Endometrium (tissue), 2 donors: ENCODE measurements at regions not wholly inside any gene's neighbourhood (a gene's known extent, or its start where the extent isn't known, plus 50 kb on each side); places are given as distances from the start of the nearest gene placed in this dataset.
A peak's percentile ranks its signal among the peaks of the same experiment; 100 is the strongest.
"Not testable (repeated sequence)": the region's sequence is repeated elsewhere in the genome, so short reads cannot be mapped to it uniquely, and the experiment has no call there.

Source experiments
- FAIRE-seq: peaks from 2 replicates; lab custom pipeline; 2012; peaks lifted over from hg19 to GRCh38; lab: Jason Lieb, UNC
- donor health status: control.
- donor health status: control.

- FAIRE-seq = no peak
Observed at GRCh38 chr4:137955595-137955994, 286.6 kb downstream of the SLC7A11 start.

GRCh38 chr4:137952116-137952515 is 290.0 kb downstream of the SLC7A11 start:
- no peak for FAIRE-seq

GRCh38 chr4:137950286-137950685 is 291.9 kb downstream of the SLC7A11 start:
- no peak for FAIRE-seq

- no peak for FAIRE-seq
Observed at GRCh38 chr4:137949746-137950145, 292.4 kb downstream of the SLC7A11 start.

- no peak for FAIRE-seq
Observed at GRCh38 chr4:137946453-137947174, 295.5 kb downstream of the SLC7A11 start.

GRCh38 chr4:137942815-137943214 is 299.3 kb downstream of the SLC7A11 start:
- not testable (repeated sequence) for FAIRE-seq

- not testable (repeated sequence) for FAIRE-seq
Observed at GRCh38 chr4:137942015-137942515, 300.1 kb downstream of the SLC7A11 start.

GRCh38 chr4:137934911-137935310 is 307.2 kb downstream of the SLC7A11 start:
- no peak for FAIRE-seq

GRCh38 chr4:137934046-137934445 is 308.1 kb downstream of the SLC7A11 start:
- FAIRE-seq = no peak

- FAIRE-seq = no peak
Observed at GRCh38 chr4:137927972-137928371, 314.2 kb downstream of the SLC7A11 start.

- FAIRE-seq = no peak
Observed at GRCh38 chr4:137923494-137923893, 318.7 kb downstream of the SLC7A11 start.

GRCh38 chr4:137922721-137923120 is 319.4 kb downstream of the SLC7A11 start:
- no peak for FAIRE-seq

GRCh38 chr4:137909529-137910309 is 332.4 kb downstream of the SLC7A11 start:
- FAIRE-seq = no peak

- FAIRE-seq = no peak
Observed at GRCh38 chr4:137905930-137906329, 336.2 kb downstream of the SLC7A11 start.

- FAIRE-seq = no peak
Observed at GRCh38 chr4:137901114-137901513, 341.0 kb downstream of the SLC7A11 start.

- FAIRE-seq = peak; percentile 35
Observed at GRCh38 chr4:137896221-137896737, 345.9 kb downstream of the SLC7A11 start.

- not testable (repeated sequence) for FAIRE-seq
Observed at GRCh38 chr4:137895515-137895914, 346.6 kb downstream of the SLC7A11 start.

- no peak for FAIRE-seq
Observed at GRCh38 chr4:137892134-137892533, 350.0 kb downstream of the SLC7A11 start.

- no peak for FAIRE-seq
Observed at GRCh38 chr4:137890812-137891211, 351.3 kb downstream of the SLC7A11 start.

- no peak for FAIRE-seq
Observed at GRCh38 chr4:137881641-137882040, 349.3 kb upstream of the PCDH18 start.

GRCh38 chr4:137868067-137868466 is 335.8 kb upstream of the PCDH18 start:
- FAIRE-seq = not testable (repeated sequence)

GRCh38 chr4:137866671-137867070 is 334.4 kb upstream of the PCDH18 start:
- no peak for FAIRE-seq

- FAIRE-seq = peak; percentile 96
Observed at GRCh38 chr4:137861682-137862081, 329.4 kb upstream of the PCDH18 start.
